Mucosa of descending colon (tissue), 3 donors: ENCODE measurements at regions not wholly inside any gene's neighbourhood (a gene's known extent, or its start where the extent isn't known, plus 50 kb on each side); places are given as distances from the start of the nearest gene placed in this dataset.
"Not testable (repeated sequence)": the region's sequence is repeated elsewhere in the genome, so short reads cannot be mapped to it uniquely, and the experiment has no call there.

Experiments used
- ATAC-seq: fragments of 200-7000 bp; cut with Tn5 transposase; one replicate; pipeline ENCODE4 v1.9.1; 2020; ENCODE audit warnings: mild to moderate bottlenecking, moderate library complexity
- DNase-seq, 3 donors: peaks; one replicate each; pipeline ENCODE4 v3.0.0-alpha.2; 2020
- H3K36me3 ChIP-seq: fragments of 200-600 bp; one replicate; pipeline ENCODE4 v1.8.0; 2021; ENCODE audit warnings: low read depth, mild to moderate bottlenecking
- H3K4me1 ChIP-seq: fragments of 200-600 bp; one replicate; pipeline ENCODE4 v1.8.0; 2021; ENCODE audit warnings: low read depth, mild to moderate bottlenecking
- H3K4me3 ChIP-seq: fragments of 200-600 bp; one replicate; pipeline ENCODE4 v1.8.0; 2021; ENCODE audit warnings: mild to moderate bottlenecking
- H3K9me3 ChIP-seq: fragments of 200-600 bp; one replicate; pipeline ENCODE4 v1.8.0; 2021; ENCODE audit warnings: mild to moderate bottlenecking
- intact Hi-C, 2 donors: fragments of 100-400 bp; cut with DNase I in 1 of 2; cut with micrococcal nuclease in 1 of 2; formaldehyde crosslinking; loops; one replicate each; pipeline versions ENCODE4 v1.11.0 to v1.11.1; 2022; cut with DNase I, micrococcal nuclease
- TF ChIP-seq, protein P1 (sequence below): fragments of 200-600 bp; IDR thresholded peaks from one replicate; pipeline ENCODE4 v1.8.0; 2022; ENCODE audit warnings: antibody characterized with exemption, mild to moderate bottlenecking
- donor health status: DM: no; HTN: no; CAD: no; lungs with moderate emphysema.
- donor health status: DM: no; HTN: no; CAD: no.
- donor health status: DM: no; HTN: yes; CAD: no.

DNA sequence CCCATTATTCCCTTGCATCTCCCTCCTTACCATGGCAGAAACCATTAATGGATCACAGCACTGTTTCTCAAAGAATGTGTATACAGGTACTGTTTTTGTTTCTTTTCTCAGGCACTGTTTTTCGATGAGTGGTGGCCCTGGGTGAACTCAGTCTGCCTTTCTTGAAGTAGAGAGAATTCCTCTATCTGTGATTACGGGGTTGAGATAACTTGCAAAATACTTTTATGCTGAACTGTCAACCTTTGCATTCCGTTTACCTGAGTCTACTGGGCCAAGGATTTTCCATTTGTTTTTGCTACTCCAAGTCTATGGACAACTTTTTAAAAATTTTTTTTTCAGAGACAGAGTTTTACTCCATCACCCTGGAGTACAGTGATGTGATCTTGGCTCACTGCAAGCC lies 82.7 kb upstream of the CLINT1 start:
- no peaks in the 10 kb centered on the region for H3K4me1 ChIP-seq
- ATAC-seq (no peak), DNase-seq (no peak)
- no peaks in the 10 kb centered on the region for H3K9me3 ChIP-seq
- no peak overlapping the region for H3K4me3 ChIP-seq
- TF ChIP-seq, protein P1, sequence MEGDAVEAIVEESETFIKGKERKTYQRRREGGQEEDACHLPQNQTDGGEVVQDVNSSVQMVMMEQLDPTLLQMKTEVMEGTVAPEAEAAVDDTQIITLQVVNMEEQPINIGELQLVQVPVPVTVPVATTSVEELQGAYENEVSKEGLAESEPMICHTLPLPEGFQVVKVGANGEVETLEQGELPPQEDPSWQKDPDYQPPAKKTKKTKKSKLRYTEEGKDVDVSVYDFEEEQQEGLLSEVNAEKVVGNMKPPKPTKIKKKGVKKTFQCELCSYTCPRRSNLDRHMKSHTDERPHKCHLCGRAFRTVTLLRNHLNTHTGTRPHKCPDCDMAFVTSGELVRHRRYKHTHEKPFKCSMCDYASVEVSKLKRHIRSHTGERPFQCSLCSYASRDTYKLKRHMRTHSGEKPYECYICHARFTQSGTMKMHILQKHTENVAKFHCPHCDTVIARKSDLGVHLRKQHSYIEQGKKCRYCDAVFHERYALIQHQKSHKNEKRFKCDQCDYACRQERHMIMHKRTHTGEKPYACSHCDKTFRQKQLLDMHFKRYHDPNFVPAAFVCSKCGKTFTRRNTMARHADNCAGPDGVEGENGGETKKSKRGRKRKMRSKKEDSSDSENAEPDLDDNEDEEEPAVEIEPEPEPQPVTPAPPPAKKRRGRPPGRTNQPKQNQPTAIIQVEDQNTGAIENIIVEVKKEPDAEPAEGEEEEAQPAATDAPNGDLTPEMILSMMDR = no peak
- intact Hi-C loops = no loop called here
- H3K36me3 ChIP-seq = no peaks in the 10 kb centered on the region

DNA sequence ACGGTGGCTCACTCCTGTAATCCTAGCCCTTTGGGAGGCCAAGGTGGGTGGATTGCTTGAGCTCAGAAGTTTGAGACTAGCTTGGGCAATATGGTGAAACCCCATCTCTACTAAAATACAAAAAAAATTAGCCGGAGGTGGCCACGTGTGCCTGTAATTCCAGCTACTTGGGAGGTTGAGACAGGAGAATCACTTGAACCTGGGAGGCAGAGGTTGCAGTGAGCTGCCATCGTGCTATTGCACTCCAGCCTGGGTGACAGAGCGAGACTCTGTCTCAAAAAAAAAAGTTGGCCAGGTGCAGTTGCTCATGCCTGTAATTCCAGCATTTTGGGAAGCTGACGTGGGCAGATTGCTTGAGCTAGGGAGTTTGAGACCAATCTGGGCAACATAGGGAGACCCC lies 79.2 kb upstream of the CLINT1 start:
- ATAC-seq, H3K4me3 ChIP-seq, intact Hi-C loops, DNase-seq, H3K36me3 ChIP-seq, H3K4me1 ChIP-seq: not testable (repeated sequence)
- H3K9me3 ChIP-seq = peaks cover 11% of the 10 kb centered on the region

DNA sequence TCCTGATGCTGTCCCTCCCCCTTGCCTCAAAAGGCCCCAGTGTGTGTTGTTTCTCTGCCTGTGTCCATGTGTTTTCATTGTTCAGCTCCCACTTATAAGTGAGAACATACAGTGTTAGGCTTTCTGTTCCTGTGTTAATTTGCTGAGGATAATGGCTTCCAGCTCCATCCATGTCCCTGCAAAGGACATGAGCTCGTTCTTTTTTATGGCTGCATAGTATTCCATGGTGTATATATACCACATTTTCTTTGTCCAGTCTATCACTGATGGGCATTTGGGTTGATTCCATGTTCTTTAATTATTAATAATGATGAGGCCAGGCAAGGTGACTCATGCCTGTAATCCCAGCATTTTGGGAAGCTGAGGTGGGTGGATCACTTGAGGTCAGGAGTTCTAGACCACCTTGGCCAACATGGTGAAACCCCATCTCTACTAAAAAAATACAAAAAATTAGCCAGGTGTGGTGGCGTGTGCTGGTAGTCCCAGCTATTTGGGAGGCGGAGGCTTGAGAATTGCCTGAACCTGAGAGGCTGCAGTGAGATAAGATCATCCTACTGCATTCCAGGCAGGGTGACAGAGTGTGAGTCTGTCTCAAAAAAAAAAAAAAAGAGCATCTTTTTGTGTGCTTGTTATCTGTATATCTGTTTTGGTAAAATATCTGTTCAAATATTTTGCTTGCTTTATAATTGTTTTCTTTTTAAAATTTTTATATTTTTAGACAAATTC lies 78.0 kb upstream of the CLINT1 start:
- ATAC-seq, DNase-seq, intact Hi-C loops, H3K4me1 ChIP-seq, H3K4me3 ChIP-seq, H3K36me3 ChIP-seq: not testable (repeated sequence)
- peaks cover 11% of the 10 kb centered on the region for H3K9me3 ChIP-seq

DNA sequence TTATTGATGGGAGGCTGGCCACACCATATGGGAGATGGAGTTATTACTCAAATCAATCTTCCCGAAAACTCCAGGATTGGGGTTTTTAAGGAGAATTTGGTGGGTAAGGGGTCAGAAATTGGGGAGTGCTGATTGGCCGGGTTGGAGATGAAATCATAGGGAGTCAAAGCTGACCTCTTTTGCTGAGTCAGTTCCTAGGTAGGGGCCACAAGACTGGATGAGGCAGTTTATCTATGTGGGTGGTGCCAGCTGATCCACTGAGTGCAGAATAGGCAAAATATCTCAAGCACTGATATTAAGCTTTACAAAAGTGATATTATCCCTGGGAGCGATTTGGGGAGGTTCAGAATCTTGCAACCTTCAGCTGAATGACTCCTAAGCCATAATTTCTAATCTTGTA lies 75.7 kb upstream of the CLINT1 start:
- peaks cover 11% of the 10 kb centered on the region for H3K9me3 ChIP-seq
- H3K36me3 ChIP-seq = no peaks in the 10 kb centered on the region
- intact Hi-C loops = no loop called here
- no peak overlapping the region for H3K4me3 ChIP-seq
- H3K4me1 ChIP-seq = peaks cover 3% of the 10 kb centered on the region
- TF ChIP-seq, protein P1 = no peak
- ATAC-seq (no peak), DNase-seq (no peak)

DNA sequence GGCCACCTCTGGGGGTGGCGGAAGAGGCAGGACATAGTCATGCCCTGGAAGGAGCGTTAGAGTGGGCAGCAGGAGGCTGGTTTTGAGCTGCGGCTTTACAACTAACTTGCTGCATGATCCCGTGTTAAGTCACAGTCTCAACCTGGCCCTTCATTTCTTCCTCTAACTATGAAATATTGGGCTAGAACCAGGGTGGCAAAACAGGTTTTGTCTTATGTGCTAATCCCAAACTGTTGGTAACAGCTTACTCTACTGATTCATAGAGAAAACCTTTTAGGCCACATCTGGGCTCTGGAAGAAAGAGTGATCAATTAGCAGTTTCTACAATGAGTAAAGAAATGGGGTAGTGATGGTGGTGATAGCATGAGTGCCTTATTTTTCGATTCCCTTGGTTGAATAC lies 74.1 kb upstream of the CLINT1 start:
- TF ChIP-seq, protein P1 = no peak
- Histone ChIP-seq H3K9me3 (peaks cover 11% of the 10 kb centered on the region), H3K36me3 (no peaks in the 10 kb centered on the region), H3K4me1 (peaks cover 3% of the 10 kb centered on the region), H3K4me3 (no peak overlapping the region)
- ATAC-seq = no peak
- no peak for DNase-seq
- intact Hi-C loops = no loop called here

DNA sequence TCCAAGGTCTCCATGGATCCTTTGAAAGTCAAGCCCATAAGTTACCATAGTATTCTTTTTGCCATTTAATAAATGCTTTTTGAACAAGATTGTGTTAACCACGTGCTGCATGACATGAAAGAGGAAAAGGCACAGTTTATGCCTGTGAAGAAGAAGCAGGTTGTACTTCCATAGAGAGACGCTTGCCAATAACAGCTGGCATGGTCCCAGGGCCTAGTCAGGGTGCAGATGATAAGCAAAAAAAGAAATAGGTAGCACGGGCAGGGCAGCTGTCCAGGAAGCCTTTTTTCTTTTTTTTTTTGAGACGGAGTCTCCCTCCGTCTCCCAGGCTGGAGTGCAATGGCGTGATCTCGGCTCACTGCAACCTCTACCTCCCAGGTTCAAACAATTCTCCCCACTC lies 71.8 kb upstream of the CLINT1 start:
- peak in 2 of 3 donors; percentile 64 to 75 for DNase-seq
- H3K36me3 ChIP-seq = no peaks in the 10 kb centered on the region
- peaks cover 11% of the 10 kb centered on the region for H3K9me3 ChIP-seq
- intact Hi-C loops = no loop called here
- H3K4me3 ChIP-seq = no peak overlapping the region
- H3K4me1 ChIP-seq = peaks cover 7% of the 10 kb centered on the region
- ATAC-seq = peak; percentile 76
- TF ChIP-seq, protein P1 = no peak

DNA sequence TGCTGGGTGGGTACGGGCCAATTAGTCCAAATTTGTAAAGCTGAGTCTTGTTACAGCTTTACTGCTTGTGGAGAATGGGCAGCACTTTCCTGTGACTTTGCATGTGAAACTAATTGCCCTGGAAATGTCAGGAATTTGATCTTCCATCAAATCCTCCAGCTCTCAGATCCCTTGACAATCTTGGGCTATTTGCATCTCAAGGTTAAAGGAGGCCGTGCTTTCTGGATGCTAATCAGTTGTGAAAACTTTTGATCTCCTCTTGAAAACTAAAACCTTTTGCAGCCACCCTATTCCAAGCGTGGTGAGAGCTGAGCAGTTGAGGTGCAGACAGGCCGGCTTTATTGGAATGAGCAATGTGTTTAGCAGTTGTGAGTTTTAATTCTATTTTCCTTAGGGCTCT lies 68.0 kb upstream of the CLINT1 start:
- ATAC-seq (no peak), DNase-seq (no peak)
- Histone ChIP-seq H3K4me1 (peaks cover 17% of the 10 kb centered on the region), H3K9me3 (no peaks in the 10 kb centered on the region), H3K4me3 (no peak overlapping the region), H3K36me3 (no peaks in the 10 kb centered on the region)
- TF ChIP-seq, protein P1 = no peak
- intact Hi-C loops = no loop called here
